HTR-8/SVneo (cell line): ENCODE measurements at regions not wholly inside any gene's neighbourhood (a gene's known extent, or its start where the extent isn't known, plus 50 kb on each side); places are given as distances from the start of the nearest gene placed in this dataset.

Experiments used
- DNase-seq: peaks from one replicate; pipeline ENCODE4 v3.0.0; 2011; ENCODE audit warnings: low spot score, mixed read lengths; ENCODE audit not compliant: insufficient read length
- FAIRE-seq: peaks from 2 replicates; lab custom pipeline; 2011; peaks lifted over from hg19 to GRCh38; lab: Jason Lieb, UNC

GRCh38 chr2:217149087-217149660 lies 289.3 kb upstream of the TNP1 start:
- DNase-seq = no peak
- no peak for FAIRE-seq

- FAIRE-seq (no peak), DNase-seq (no peak)
Observed at GRCh38 chr2:217147818-217148217, 288.0 kb upstream of the TNP1 start.

- no peak for FAIRE-seq
- DNase-seq = no peak
Observed at GRCh38 chr2:217146956-217147355, 287.1 kb upstream of the TNP1 start.

DNA sequence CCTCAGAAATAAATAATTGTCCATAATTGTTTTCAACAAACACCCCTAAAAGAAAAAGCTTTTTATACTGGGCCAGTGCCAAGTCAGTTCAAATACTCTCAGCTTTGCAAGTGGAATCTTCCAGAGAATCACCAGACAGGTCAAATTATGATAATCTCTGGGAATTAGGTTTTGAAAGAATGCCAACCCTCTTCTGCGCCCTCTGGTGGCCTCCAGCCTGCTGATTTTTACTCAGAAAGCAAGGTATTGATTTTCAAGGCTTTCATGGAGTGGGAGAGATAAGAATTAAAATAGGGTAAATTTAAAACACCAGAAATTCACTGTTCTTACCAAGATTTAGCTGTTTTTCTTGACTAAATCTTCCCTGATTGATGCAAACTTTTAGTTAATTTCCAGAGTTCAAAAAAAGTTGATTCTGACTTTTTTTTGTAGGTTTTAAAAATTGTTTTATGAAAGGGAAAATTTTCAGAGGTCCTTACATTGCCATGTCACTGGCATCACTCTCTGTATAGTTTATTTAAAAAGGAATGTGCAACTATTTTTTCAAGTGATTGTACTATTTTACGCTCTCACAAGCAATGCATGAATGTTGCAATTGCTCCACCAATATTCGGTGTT lies 282.9 kb upstream of the TNP1 start:
- no peak for DNase-seq
- FAIRE-seq = no peak

DNA sequence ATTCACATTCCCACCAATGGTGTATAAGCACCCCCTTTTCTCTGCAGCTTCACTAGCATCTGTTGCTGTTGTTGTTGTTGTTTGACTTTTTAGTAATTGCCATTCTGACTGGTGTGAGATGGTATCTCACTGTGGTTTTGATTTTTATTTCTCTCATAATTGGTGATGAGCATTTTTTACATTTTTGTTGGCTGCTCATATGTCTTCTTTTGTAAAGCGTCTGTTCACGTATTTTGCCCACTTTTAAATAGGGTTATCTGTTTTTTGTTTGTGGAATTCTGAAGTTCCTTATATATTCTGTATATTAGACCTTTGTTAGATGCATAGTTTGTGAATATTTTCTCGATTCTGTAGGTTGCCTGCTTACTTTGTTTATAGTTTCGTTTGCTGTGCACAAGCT lies 278.4 kb upstream of the TNP1 start:
- DNase-seq = no peak
- no peak for FAIRE-seq

DNA sequence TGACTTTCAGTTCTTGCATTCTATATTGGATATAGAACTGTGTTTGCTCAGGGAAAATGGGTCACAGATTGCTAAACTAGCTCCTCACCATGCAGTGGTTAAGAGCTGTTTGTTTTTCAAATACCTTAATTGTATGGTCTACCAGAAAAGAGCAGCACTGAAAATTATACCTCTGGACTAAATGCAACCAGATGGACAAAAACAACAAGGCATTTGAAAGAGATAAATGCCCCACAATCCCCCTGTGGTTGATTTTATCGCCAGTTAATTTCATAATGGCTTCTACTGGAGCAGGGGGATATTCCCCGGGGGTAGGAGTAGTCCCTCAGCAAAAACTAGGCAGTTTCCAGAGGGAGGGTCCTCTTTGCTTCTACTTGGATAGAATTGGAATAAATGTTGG lies 267.9 kb upstream of the TNP1 start:
- no peak for DNase-seq
- no peak for FAIRE-seq

DNA sequence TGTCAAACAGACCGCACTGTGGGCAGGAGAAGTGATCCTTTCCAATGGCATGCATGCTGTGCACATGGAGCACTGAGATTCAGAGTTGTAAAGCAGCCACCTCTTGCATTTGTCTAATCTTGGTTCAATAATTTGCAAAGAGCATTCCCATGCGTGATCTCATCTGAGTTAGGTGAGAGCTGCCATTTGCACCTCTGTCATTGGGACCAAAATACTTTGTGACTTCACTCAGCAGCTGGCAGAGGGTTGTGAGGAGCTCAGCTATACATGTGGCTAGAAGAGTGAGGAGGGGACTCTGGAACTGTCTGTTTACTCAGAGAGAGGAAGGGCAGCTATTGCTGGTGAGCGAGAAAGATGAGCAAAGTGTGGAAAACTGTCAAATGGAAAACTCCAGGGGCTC lies 265.1 kb upstream of the TNP1 start:
- DNase-seq = no peak
- FAIRE-seq = no peak

DNA sequence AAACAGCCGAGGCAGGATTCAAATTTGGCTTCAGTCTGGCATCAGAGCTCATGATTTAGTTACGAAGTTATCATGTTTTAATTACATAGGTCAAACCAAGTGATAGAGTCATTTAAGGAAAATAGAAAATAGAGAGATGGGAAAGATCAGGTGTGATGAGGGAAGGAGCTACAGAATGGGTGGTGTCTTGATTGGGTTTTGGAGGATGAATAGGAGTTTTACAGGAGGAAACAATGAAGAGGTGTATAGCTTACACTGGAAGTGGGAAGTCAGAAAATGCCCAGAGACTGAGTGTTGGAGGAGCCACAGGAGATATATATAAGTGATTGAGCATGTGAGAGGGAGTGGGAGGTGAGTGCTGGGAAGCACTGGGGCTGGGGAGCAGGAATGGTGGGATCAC lies 264.2 kb upstream of the TNP1 start:
- no peak for DNase-seq
- FAIRE-seq = no peak

DNA sequence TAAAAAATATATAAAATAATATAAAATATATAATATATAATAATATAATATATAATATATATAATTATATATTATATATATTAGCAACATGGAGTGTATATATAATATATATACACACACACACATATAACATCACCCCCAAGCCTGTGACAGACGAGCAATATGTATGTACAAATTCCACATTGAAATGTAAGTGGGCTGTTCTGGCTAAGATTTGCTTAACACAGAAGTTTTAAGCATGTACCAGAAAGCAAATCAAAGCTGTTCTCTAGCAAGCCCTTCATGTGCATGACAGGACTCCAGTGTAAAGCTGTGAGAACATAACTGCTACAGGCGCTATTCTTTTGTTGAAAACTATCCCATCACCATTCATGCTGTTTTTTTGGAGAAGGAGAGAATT lies 261.7 kb upstream of the TNP1 start:
- FAIRE-seq = no peak
- DNase-seq = no peak

GRCh38 chr2:217120429-217120828 lies 260.6 kb upstream of the TNP1 start:
- FAIRE-seq (no peak), DNase-seq (no peak)

DNA sequence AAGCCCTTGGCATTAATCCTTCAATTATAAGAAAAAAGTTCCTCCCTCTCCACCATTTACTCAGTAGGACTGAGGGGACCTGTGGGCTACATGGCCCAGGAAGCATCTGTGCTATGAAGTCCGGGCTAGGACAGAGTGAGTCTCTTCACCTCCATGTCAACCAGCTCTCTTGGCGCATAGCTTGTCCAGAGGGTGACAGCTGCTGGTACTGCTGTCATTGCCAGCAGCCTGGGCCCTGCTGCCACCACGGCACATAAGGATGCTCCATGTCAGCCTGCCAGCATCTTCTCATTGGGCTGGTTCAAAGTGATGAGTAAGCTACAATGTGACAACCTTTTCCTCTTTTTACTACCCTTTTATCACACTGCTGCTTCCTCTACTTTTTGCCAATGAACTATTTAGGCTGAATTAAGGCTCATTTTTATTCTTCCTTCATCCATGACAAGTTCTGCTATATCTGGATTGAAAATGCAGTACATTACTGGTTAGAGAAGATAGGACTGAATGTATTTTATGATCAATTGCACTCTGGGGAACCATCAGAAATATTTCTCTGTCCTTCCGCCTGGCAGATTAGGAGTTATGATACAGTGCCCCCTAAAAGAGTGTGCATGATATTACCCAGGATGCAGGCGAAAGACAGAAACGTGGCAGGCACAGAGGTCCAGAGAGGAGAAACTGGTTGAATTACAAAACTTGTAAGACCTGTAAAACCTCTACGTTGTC lies 258.9 kb upstream of the TNP1 start:
- peak; percentile 51 for FAIRE-seq

GRCh38 chr2:217117523-217117922 lies 257.7 kb upstream of the TNP1 start:
- FAIRE-seq (no peak), DNase-seq (no peak)

More for the DNA sequence above, 258.9 kb upstream of the TNP1 start:
- DNase-seq = no peak

- FAIRE-seq (no peak), DNase-seq (no peak)
Observed at GRCh38 chr2:217116610-217117009, 256.7 kb upstream of the TNP1 start.

- FAIRE-seq (no peak), DNase-seq (no peak)
Observed at GRCh38 chr2:217114117-217114516, 254.3 kb upstream of the TNP1 start.

- FAIRE-seq (no peak), DNase-seq (no peak)
Observed at GRCh38 chr2:217113491-217113890, 253.6 kb upstream of the TNP1 start.

DNA sequence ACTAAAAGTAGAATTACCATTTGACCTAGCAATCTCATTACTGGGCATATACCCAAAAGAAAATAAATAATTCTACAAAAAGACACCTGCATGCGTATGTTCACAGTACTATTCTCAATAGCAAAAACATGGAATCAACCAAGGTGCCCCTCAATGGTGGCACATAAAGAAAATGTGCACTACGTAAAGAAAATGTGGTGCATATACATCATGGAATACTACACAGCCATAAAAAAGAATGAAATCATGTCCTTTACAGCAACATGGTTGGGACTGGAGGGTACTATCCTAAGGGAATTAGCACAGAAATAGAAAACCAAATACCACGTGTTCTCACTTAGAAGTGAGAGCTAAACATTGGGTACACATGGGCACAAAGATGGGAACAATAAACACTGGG lies 250.7 kb upstream of the TNP1 start:
- FAIRE-seq (no peak), DNase-seq (no peak)

GRCh38 chr2:217108575-217109027 lies 248.7 kb upstream of the TNP1 start:
- DNase-seq (no peak), FAIRE-seq (no peak)

DNA sequence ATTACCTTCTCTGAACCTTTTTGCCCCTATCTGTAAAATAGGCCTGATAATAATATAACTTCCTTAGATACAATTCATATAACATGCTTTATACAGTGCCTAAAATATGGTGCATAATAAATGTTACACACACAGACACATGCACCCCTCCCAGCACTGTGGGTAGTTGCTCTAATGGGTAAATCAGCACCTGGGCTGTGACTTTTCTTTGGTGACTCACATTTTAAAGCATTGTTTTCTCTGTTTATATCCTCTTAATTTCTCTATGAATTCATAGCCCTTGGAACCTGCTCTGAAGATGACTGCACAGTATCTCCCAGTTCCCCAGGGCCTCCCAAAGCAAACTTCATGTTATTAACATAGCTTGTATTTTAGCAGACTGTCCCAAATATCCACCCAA lies 248.2 kb upstream of the TNP1 start:
- no peak for FAIRE-seq

GRCh38 chr2:217107480-217107879 lies 247.6 kb upstream of the TNP1 start:
- no peak for DNase-seq
- no peak for FAIRE-seq

More for the DNA sequence above, 248.2 kb upstream of the TNP1 start:
- no peak for DNase-seq

DNA sequence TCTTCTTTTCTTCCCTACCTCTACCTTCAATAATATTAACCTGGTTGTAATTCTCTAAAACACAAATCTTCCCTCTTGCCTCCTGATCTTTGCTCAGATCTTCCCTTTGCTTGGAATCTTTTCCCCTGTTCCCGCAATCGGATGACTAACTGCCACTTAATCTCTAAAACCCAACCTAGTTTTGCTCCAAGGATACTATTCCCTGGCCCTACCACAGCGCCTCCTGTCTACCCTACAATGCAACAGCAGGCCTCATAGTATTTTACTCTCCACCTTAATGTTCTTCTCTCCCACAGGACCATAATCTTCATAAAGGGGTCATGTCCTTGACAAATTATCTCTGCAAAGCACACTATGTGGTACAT lies 246.8 kb upstream of the TNP1 start:
- FAIRE-seq (no peak), DNase-seq (no peak)

DNA sequence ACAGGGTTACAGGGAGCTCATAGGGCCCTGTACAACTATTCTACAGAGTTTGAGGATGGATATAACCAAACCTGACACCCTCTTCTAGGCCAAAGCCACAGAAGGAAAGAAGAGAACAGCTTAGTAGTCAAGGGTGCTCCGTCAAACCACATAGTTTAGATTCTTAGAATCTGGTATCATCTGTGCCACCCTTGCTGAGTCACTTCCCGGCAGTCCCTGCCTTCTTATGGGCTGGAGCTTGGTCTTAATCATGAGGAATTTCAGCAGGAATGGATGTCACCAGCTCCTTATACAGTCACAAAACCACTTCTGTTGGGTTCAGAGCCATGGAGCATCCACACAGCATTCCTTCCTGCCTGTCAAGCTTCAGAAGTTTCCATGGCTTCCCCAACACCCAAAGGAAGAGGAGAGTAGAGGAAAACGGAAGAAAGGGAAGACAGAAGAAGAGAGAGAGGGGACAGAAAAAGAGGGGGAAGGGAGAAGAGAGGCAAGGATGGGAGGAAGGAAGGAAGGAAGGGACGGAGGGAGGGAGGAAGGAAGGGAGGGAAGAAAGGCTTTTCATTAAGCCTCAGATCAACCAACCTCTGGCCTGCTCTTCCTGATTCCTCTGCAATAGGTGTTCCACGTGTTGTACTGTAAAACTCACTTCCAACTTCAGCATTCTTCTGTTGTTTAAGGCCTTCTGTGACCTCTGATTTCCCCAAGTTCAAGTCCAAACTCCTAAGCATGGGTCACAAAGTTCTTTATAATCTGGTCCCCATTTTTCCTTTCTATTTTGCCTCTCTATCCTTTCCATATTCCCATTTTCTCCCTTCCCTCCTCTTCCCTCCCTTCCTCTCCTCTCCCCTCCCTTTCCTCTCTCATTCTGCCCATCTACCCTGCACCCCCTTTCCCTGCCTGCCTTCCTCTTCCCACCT lies 246.1 kb upstream of the TNP1 start:
- FAIRE-seq (no peak), DNase-seq (peak; percentile 54)
